HCT116 (cell line): ENCODE measurements at regions not wholly inside any gene's neighbourhood (a gene's known extent, or its start where the extent isn't known, plus 50 kb on each side); places are given as distances from the start of the nearest gene placed in this dataset.

Experiments
- ATAC-seq: fragments of 200-7000 bp; cut with Tn5 transposase; 2 replicates; pipeline ENCODE4 v1.9.1; 2020; ENCODE audit warnings: mild to moderate bottlenecking, moderate library complexity
- BruUV-seq: library from RNA; stranded (reverse); fragments of 400-500 nt; replicated peaks from 2 replicates; lab custom pipeline; 2021; lab: Mats Ljungman, UMichigan
- CTCF ChIA-PET: fragments of 300-600 bp; sonication (Branson Sonifier 250); formaldehyde crosslinking; loops from one replicate; lab custom pipeline; 2021; ENCODE audit warnings: antibody characterized with exemption; lab: Charles Lee
- POLR2A ChIA-PET: fragments of 300-600, 350-600 bp; sonication (Branson Sonifier 250); formaldehyde crosslinking; loops from one replicate; lab custom pipeline; 2021; ENCODE audit warnings: antibody characterized with exemption; lab: Charles Lee
- RAD21 ChIA-PET, 2 experiments: fragments of 300-600 bp; sonication (Branson Sonifier 250); formaldehyde crosslinking; loops; one replicate each; lab custom pipeline; 2023; ENCODE audit warnings: low total read pairs in 2 of 2; ENCODE audit not compliant: uncharacterized antibody in 2 of 2, unreplicated experiment in 2 of 2, low non-redundant PET in 1 of 2; lab: Charles Lee
- DNase-seq: peaks from one replicate; pipeline ENCODE4 v3.0.0-alpha.2; 2010; ENCODE audit warnings: low read depth, low spot score
- H2AFZ ChIP-seq: fragments of 200-600 bp; shearing (Covaris generic), sonication (generic); 2 replicates; pipeline ENCODE4 v1.6.1; 2017; ENCODE audit warnings: low read depth, mixed run types, mixed read lengths, antibody characterized with exemption, low read length; ENCODE audit not compliant: poor library complexity, severe bottlenecking
- H3K27ac ChIP-seq: 2 replicates; pipeline ENCODE4 v1.5.1; 2012; ENCODE audit warnings: low read depth, low read length
- H3K27me3 ChIP-seq: fragments of 200-600 bp; sonication (generic); 2 replicates; pipeline ENCODE4 v1.6.1; 2016; ENCODE audit warnings: mixed run types, low read length, mixed read lengths; ENCODE audit not compliant: insufficient read depth
- H3K36me3 ChIP-seq, 2 experiments: fragments of 200-500 bp in 1 of 2; fragments of 200-600 bp in 1 of 2; sonication (Bioruptor generic) in 1 of 2; sonication (generic) in 1 of 2; 2 replicates each; pipeline versions ENCODE4 v1.5.1 to v1.6.1; 2014 to 2016; ENCODE audit warnings: low read length in 2 of 2, inconsistent platforms in 1 of 2, mixed read lengths in 1 of 2, mixed run types in 1 of 2; ENCODE audit not compliant: insufficient read depth in 2 of 2, control insufficient read depth in 1 of 2
- H3K4me1 ChIP-seq, 2 experiments: fragments of 200-600 bp in 1 of 2; sonication (generic) in 1 of 2; 2 replicates each; pipeline versions ENCODE4 v1.5.1 to v1.6.1; 2012 to 2017; ENCODE audit warnings: low read length in 2 of 2, inconsistent platforms in 1 of 2, mild to moderate bottlenecking in 1 of 2, mixed read lengths in 1 of 2, mixed run types in 1 of 2, moderate library complexity in 1 of 2; ENCODE audit not compliant: insufficient read depth in 2 of 2, control insufficient read depth in 1 of 2
- H3K4me2 ChIP-seq: fragments of 200-600 bp; sonication (generic); 2 replicates; pipeline ENCODE4 v1.6.1; 2017; ENCODE audit warnings: mixed run types, low read length, mixed read lengths
- H3K4me3 ChIP-seq, 2 experiments: fragments of 200-600 bp in 1 of 2; sonication (generic) in 1 of 2; replicated peaks in 1 of 2; 2 replicates each; pipeline ENCODE4 v1.5.1; 2011 to 2016; ENCODE audit warnings: low read length in 2 of 2, control low read depth in 1 of 2, low read depth in 1 of 2, mild to moderate bottlenecking in 1 of 2, mixed read lengths in 1 of 2, mixed run types in 1 of 2
- H3K79me2 ChIP-seq: fragments of 200-600 bp; sonication (generic); 2 replicates; pipeline ENCODE4 v1.6.1; 2017; ENCODE audit warnings: mild to moderate bottlenecking, mixed run types, low read length, moderate library complexity, mixed read lengths; ENCODE audit not compliant: insufficient read depth
- H3K9ac ChIP-seq: fragments of 200-600 bp; sonication (generic); 2 replicates; pipeline ENCODE4 v1.6.1; 2016; ENCODE audit warnings: low read length, mixed read lengths
- H3K9me2 ChIP-seq: fragments of 200-600 bp; sonication (generic), shearing (Covaris generic); 2 replicates; pipeline ENCODE4 v1.6.1; 2017; ENCODE audit warnings: mixed run types, mild to moderate bottlenecking, moderate library complexity; ENCODE audit not compliant: insufficient read depth
- H3K9me3 ChIP-seq, 2 experiments: fragments of 200-500 bp in 1 of 2; fragments of 200-600 bp in 1 of 2; sonication (Bioruptor generic) in 1 of 2; sonication (generic) in 1 of 2; 2 replicates each; pipeline ENCODE4 v1.6.1; 2014 to 2017; ENCODE audit warnings: low read length in 2 of 2, mixed read lengths in 2 of 2, inconsistent platforms in 1 of 2, low read depth in 1 of 2, mild to moderate bottlenecking in 1 of 2, mixed run types in 1 of 2, moderate library complexity in 1 of 2; ENCODE audit not compliant: control insufficient read depth in 1 of 2, insufficient read depth in 1 of 2
- H4K20me1 ChIP-seq: fragments of 200-600 bp; sonication (generic), shearing (Covaris generic); 2 replicates; pipeline ENCODE4 v1.6.1; 2017; ENCODE audit warnings: mixed run types, mild to moderate bottlenecking, moderate library complexity; ENCODE audit not compliant: insufficient read depth
- ATF3 ChIP-seq: IDR thresholded peaks from 2 replicates; pipeline ENCODE4 v1.6.1; 2012
- CBX3 ChIP-seq: IDR thresholded peaks from 2 replicates; pipeline ENCODE4 v1.6.1; 2012; ENCODE audit warnings: low read depth
- CEBPB ChIP-seq: IDR thresholded peaks from 2 replicates; pipeline ENCODE4 v1.6.1; 2012; ENCODE audit warnings: low read depth
- CTCF ChIP-seq, 3 experiments: fragments of 200-600 bp in 1 of 3; sonication (generic) in 1 of 3; IDR thresholded peaks in 2 of 3; conservative IDR thresholded peaks in 1 of 3; 2 replicates each; pipeline ENCODE4 v1.5.1; 2012 to 2017; ENCODE audit warnings: low read depth in 2 of 3, low read length in 2 of 3, antibody characterized with exemption in 1 of 3, borderline replicate concordance in 1 of 3, control low read depth in 1 of 3, mild to moderate bottlenecking in 1 of 3, mixed read lengths in 1 of 3, mixed run types in 1 of 3, moderate library complexity in 1 of 3; ENCODE audit not compliant: insufficient read depth in 1 of 3
- EGR1 ChIP-seq: IDR thresholded peaks from 2 replicates; pipeline ENCODE4 v1.6.1; 2012; ENCODE audit warnings: low read depth
- EZH2phosphoT487 ChIP-seq: fragments of 200-600 bp; IDR thresholded peaks from 2 replicates; pipeline ENCODE4 v1.6.1; 2018; ENCODE audit warnings: antibody characterized with exemption, borderline replicate concordance
- FOSL1 ChIP-seq: IDR thresholded peaks from 2 replicates; pipeline ENCODE4 v1.6.1; 2012; ENCODE audit warnings: low read depth
- JUND ChIP-seq: IDR thresholded peaks from 2 replicates; pipeline ENCODE4 v1.6.1; 2012
- POLR2A ChIP-seq: IDR thresholded peaks from 2 replicates; pipeline ENCODE4 v1.7.0; 2011; ENCODE audit warnings: borderline replicate concordance; ENCODE audit not compliant: insufficient read depth, insufficient read length; ENCODE audit errors: extremely low read depth
- POLR2AphosphoS5 ChIP-seq: IDR thresholded peaks from 2 replicates; pipeline ENCODE4 v1.6.1; 2011; ENCODE audit warnings: mild to moderate bottlenecking, low read depth, low read length, moderate library complexity
- RAD21 ChIP-seq: IDR thresholded peaks from 2 replicates; pipeline ENCODE4 v1.6.1; 2012; ENCODE audit warnings: low read depth, mild to moderate bottlenecking
- SIN3A ChIP-seq: IDR thresholded peaks from 2 replicates; pipeline ENCODE4 v1.6.1; 2012; ENCODE audit warnings: low read depth
- SP1 ChIP-seq: IDR thresholded peaks from 2 replicates; pipeline ENCODE4 v1.6.1; 2012; ENCODE audit warnings: low read depth
- SRF ChIP-seq: IDR thresholded peaks from 2 replicates; pipeline ENCODE4 v1.6.1; 2012; ENCODE audit warnings: low read depth
- TCF7L2 ChIP-seq: IDR thresholded peaks from 2 replicates; pipeline ENCODE4 v1.7.0; 2011; ENCODE audit warnings: borderline replicate concordance, inconsistent platforms; ENCODE audit not compliant: insufficient read depth, insufficient read length; ENCODE audit errors: extremely low read depth
- YY1 ChIP-seq: IDR thresholded peaks from 2 replicates; pipeline ENCODE4 v1.6.1; 2011; ENCODE audit warnings: low read length, low read depth, moderate library complexity, mild to moderate bottlenecking; ENCODE audit not compliant: insufficient replicate concordance; ENCODE audit errors: extremely low read depth
- ZFX ChIP-seq: fragments of 450-650 bp; IDR thresholded peaks from 2 replicates; pipeline ENCODE4 v1.6.1; 2017
- ZNF274 ChIP-seq: fragments of 200-500 bp; sonication (Bioruptor generic); IDR thresholded peaks from 2 replicates; pipeline ENCODE4 v1.6.1; 2014; ENCODE audit warnings: mild to moderate bottlenecking, low read depth, low read length, inconsistent platforms
- intact Hi-C: fragments of 100-400 bp; cut with micrococcal nuclease; formaldehyde crosslinking; loops from 2 replicates; pipeline ENCODE4 v1.10.0; 2022
- TF ChIP-seq, protein P1 (sequence below): IDR thresholded peaks from 2 replicates; pipeline ENCODE4 v1.6.1; 2011; ENCODE audit warnings: mild to moderate bottlenecking, low read length, moderate library complexity; ENCODE audit not compliant: insufficient replicate concordance; ENCODE audit errors: extremely low read depth
- TF ChIP-seq, protein P2 (sequence below): IDR thresholded peaks from 2 replicates; pipeline ENCODE4 v1.6.1; 2012

GRCh38 chr4:187940299-187940698 lies 55.3 kb upstream of the ZFP42 start (continued):
- TF ChIP-seq ZFX: no peak
- TF ChIP-seq CTCF (IDR thresholded peaks at IDR 0.05 in 2 of 3, conservative IDR thresholded peaks at IDR 0.05 in 1 of 3; ENCODE audit: borderline replicate concordance in 1 of 3, insufficient read depth in 1 of 3, low read depth in 2 of 3, low read length in 2 of 3): no peak
- TF ChIP-seq ATF3: no peak
- TF ChIP-seq EZH2phosphoT487: no peak
- no peak for TF ChIP-seq POLR2AphosphoS5
- no peak for TF ChIP-seq SIN3A
- no peak for TF ChIP-seq TCF7L2

DNA sequence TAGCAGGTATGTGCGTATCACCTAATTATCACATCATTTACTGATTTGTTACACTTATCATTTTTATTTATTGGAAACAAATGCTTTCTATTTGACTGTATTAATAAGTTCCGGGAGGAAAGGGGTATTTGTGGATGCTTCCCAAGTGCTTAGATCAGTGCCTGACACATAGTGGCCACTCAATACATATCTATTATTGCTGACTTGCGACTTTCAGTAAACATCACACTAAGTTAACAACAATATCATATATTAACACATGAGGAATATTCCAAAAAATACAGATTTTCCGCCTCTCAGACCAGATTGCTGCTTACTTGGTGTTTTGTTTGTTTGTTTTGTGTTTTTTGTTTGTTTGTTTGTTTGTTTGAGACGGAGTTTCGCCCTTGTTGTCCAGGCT lies 52.6 kb upstream of the ZFP42 start:
- DNase-seq: no peak
- no TSS peak for BruUV-seq
- no peaks in the 10 kb centered on the region for H3K9me3 ChIP-seq
- H3K27ac ChIP-seq: no peak overlapping the region
- ChIA-PET CTCF (no interaction called here), RAD21 (no interaction called here), POLR2A (no interaction called here)
- no peak for ATAC-seq
- H3K4me1 ChIP-seq: no peaks in the 10 kb centered on the region
- no peaks in the 10 kb centered on the region for H4K20me1 ChIP-seq
- H3K79me2 ChIP-seq: no peaks in the 10 kb centered on the region
- no peak overlapping the region for H3K4me3 ChIP-seq
- no peaks in the 10 kb centered on the region for H3K27me3 ChIP-seq
- intact Hi-C loops: no loop called here
- H3K36me3 ChIP-seq: no peaks in the 10 kb centered on the region
- H2AFZ ChIP-seq: no peak overlapping the region
- H3K9me2 ChIP-seq: no peaks in the 10 kb centered on the region
- H3K9ac ChIP-seq: no peak overlapping the region
- H3K4me2 ChIP-seq: no peak overlapping the region
- no peak for TF ChIP-seq RAD21
- no peak for TF ChIP-seq CBX3
- TF ChIP-seq POLR2AphosphoS5: no peak
- TF ChIP-seq ATF3: no peak
- TF ChIP-seq, protein P1, sequence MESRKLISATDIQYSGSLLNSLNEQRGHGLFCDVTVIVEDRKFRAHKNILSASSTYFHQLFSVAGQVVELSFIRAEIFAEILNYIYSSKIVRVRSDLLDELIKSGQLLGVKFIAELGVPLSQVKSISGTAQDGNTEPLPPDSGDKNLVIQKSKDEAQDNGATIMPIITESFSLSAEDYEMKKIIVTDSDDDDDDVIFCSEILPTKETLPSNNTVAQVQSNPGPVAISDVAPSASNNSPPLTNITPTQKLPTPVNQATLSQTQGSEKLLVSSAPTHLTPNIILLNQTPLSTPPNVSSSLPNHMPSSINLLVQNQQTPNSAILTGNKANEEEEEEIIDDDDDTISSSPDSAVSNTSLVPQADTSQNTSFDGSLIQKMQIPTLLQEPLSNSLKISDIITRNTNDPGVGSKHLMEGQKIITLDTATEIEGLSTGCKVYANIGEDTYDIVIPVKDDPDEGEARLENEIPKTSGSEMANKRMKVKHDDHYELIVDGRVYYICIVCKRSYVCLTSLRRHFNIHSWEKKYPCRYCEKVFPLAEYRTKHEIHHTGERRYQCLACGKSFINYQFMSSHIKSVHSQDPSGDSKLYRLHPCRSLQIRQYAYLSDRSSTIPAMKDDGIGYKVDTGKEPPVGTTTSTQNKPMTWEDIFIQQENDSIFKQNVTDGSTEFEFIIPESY: no peak
- TF ChIP-seq, protein P2, sequence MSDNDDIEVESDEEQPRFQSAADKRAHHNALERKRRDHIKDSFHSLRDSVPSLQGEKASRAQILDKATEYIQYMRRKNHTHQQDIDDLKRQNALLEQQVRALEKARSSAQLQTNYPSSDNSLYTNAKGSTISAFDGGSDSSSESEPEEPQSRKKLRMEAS: no peak
- no peak for TF ChIP-seq ZNF274
- no peak for TF ChIP-seq CEBPB
- TF ChIP-seq SP1: no peak
- no peak for TF ChIP-seq YY1
- TF ChIP-seq SIN3A: no peak
- no peak for TF ChIP-seq POLR2A
- no peak for TF ChIP-seq FOSL1
- no peak for TF ChIP-seq TCF7L2
- TF ChIP-seq EGR1: no peak
- TF ChIP-seq EZH2phosphoT487: no peak
- no peak for TF ChIP-seq SRF
- no peak for TF ChIP-seq JUND
